Effector memory CD8-positive, alpha-beta T cell (primary cell): ENCODE measurements at regions not wholly inside any gene's neighbourhood (a gene's known extent, or its start where the extent isn't known, plus 50 kb on each side); places are given as distances from the start of the nearest gene placed in this dataset.

Experiments
- ATAC-seq: fragments of 150-1000 bp; cut with Tn5 transposase; replicated peaks from 2 replicates; pipeline ENCODE4 v1.10.0; 2021; ENCODE audit warnings: mild to moderate bottlenecking, moderate library complexity
- DNase-seq, 3 experiments: peaks; one replicate each; pipeline ENCODE4 v3.0.0; 2021
- H3K27ac Mint-ChIP-seq, 2 donors: one replicate each; pipeline ENCODE4 v1.8.0; 2022; ENCODE audit warnings: mild to moderate bottlenecking in 2 of 2, mixed read lengths in 2 of 2, moderate library complexity in 2 of 2
- H3K27me3 Mint-ChIP-seq, 2 donors: one replicate each; pipeline ENCODE4 v1.8.0; 2022; ENCODE audit warnings: mixed read lengths in 2 of 2
- H3K36me3 Mint-ChIP-seq: one replicate; pipeline ENCODE4 v1.8.0; 2022; ENCODE audit warnings: mild to moderate bottlenecking, moderate library complexity, mixed read lengths; ENCODE audit not compliant: insufficient read depth
- H3K4me1 Mint-ChIP-seq, 2 donors: one replicate each; pipeline ENCODE4 v1.8.0; 2022; ENCODE audit warnings: low read depth in 2 of 2, mixed read lengths in 2 of 2
- H3K4me3 Mint-ChIP-seq, 2 donors: one replicate each; pipeline ENCODE4 v1.8.0; 2022; ENCODE audit warnings: mild to moderate bottlenecking in 2 of 2, mixed read lengths in 2 of 2, moderate library complexity in 2 of 2
- H3K9me3 Mint-ChIP-seq, 2 donors: one replicate each; pipeline ENCODE4 v1.8.0; 2022; ENCODE audit warnings: mixed read lengths in 2 of 2

DNA sequence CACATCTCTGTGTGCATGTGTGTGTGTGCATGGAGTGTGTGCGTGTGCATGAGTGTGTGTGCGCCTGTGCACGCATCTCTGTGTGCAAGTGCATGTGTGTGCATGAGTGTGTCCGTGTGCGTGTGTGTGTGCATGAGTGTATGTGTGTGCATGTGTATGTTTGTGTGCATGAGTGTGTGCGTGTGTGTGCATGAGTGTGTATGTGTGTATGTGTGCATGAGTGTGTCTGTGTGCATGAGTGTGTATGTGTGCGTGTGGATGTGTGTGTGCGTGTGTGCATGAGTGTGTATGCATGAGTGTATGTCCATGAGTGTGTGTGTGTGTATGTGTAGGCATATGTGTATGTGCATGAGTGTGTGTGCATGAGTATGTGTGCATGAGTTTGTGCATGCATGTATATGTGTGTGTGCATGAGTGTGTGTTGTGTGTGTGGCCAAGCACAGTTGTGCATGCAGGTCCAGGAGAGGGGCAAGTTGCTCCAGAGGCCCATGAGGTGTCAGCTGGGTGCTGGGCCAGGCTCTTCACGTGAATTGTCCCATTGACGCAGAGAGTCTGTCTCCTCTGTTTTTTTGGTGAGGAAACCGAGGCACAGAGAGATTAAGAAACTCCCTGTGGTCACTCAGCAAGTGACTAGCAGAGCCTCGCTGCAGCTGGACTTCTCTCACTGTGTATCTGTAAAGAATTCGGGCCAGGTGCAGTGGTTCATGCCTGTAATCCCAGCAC, 75.5 kb downstream of the ASB1 start:
- no peak for ATAC-seq
- no peak overlapping the region for H3K27ac Mint-ChIP-seq
- no peaks in the 10 kb centered on the region for H3K36me3 Mint-ChIP-seq
- H3K27me3 Mint-ChIP-seq: peaks cover 1 to 8% of the 10 kb centered on the region in 2 donors
- no peaks in the 10 kb centered on the region for H3K9me3 Mint-ChIP-seq
- no peak for DNase-seq
- H3K4me3 Mint-ChIP-seq: no peak overlapping the region
- peaks cover 0 to 8% of the 10 kb centered on the region in 2 donors for H3K4me1 Mint-ChIP-seq

DNA sequence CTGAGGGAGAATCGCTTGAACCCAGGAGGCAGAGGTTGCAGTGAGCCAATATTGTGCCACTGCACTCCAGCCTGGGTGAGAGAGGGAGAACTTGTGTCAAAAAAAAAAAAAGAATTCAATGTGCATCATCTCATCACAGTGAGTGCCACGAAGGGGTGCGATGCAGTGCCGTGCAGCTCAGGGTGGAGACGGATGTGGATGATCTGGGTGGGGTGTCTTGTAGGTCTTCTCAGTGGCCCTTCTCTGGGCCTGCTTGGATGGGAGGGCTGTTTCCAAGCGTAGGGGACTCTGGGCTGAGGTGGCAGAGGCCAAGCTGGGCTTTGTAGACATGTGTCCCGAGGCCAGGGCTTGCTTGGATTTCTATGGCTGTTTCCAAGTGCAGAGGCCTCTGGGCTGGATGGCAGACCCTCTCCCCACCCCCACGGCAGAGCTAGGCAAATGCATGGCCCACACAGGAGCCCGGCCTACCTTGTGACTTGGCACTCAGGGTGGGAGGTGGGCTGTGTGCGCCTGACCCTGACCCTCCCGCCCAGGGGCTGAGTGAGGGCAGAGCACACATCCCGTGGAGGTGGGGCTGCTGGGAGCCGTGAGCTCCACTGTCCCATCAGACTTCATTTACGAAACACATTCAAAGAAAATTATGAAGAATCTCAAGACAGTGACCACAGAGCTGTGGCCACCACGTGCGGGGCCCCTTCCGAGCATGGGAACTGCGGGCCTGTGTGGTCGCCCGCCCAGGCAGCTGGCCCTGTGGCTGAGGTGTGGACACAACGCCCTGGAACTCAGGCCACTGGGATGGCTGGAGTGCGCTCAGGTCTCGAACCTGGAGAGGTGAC, 76.4 kb downstream of the ASB1 start:
- Mint-ChIP-seq H3K27ac (no peak overlapping the region), H3K27me3 (peaks cover 7 to 8% of the 10 kb centered on the region in 2 donors), H3K9me3 (no peaks in the 10 kb centered on the region), H3K4me1 (peaks cover 0 to 8% of the 10 kb centered on the region in 2 donors), H3K36me3 (no peaks in the 10 kb centered on the region), H3K4me3 (no peak overlapping the region)
- no peak for ATAC-seq
- DNase-seq: no peak

DNA sequence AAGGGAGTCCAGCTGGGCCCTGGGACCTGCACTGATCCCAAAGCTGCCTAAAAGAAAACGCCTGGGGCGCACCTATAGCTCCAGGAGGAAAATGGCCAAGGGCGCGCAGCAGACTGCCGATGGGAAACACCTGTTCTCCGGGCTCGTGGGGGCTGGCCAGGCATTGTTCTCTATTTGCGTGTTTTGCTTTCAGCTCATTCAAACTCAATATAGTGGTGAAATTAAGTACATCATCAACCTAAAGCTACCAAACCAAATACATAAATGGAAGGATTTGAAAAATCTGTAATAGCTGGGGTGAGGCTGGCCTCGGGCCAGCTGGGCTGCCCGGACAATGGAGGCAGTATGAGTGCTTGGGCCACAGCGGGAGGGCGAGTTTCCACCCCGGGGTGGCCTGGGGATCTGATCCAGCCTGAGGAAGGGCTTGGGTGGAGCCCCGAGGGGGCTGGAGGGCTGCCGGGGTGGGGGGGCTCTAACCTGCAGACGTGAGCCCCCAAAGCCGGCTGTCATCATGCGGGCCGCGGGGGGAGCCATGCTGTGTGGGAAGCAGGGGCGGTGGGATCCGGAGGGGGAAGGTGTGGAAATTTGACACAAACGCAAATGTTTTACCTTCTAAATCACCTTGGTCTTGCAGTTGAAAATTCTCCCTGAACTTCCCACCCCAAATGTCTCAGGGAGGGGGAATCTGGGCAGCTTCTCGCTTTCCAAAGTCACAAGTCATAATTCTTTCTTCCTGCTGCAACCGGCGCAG, 77.6 kb downstream of the ASB1 start:
- H3K36me3 Mint-ChIP-seq: no peaks in the 10 kb centered on the region
- H3K4me1 Mint-ChIP-seq: peaks cover 0 to 8% of the 10 kb centered on the region in 2 donors
- no peak overlapping the region for H3K4me3 Mint-ChIP-seq
- H3K27me3 Mint-ChIP-seq: peaks cover 17 to 19% of the 10 kb centered on the region in 2 donors
- ATAC-seq (no peak), DNase-seq (no peak)
- H3K27ac Mint-ChIP-seq: no peak overlapping the region
- H3K9me3 Mint-ChIP-seq: no peaks in the 10 kb centered on the region

DNA sequence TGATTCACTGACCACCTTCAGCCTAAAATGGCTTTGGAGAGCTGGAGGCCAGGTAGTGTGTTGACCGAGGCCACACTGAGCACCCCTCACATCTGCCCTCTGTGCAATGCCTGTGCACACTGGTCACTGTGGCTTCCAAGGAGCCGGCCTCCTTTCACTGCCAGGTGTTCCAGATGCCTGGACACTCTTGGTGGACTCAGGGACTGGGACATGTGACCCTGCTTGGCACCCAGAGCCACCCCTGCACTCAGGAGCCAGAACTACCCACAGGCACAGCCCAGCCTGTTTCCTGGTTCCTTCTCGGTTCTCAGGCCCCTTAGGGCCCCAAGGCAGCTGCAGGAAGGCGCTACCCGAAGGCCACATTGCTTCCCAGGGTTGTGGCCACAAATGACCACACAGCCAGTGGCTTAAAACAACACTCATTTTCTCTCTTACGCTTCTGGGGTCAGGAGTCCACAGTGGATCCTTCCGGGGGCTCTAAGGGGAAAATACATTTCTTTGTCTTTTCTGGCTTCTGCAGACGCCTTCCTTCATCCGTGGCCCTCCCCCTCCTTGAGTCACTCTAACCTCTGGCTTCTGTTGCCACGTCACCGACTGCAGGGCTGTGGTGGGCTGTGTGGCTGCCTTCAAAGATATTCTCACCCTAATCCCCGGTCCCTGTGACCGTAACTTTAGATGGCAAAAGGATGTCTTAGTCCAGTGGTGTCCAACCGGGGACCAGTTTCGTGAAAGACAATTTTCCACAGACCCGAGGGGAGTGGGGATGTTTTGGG, 78.6 kb downstream of the ASB1 start:
- DNase-seq (peak in 1 of 3 experiments; percentile 20), ATAC-seq (peak; percentile 86)
- Mint-ChIP-seq H3K36me3 (no peaks in the 10 kb centered on the region), H3K4me1 (peaks cover 0 to 8% of the 10 kb centered on the region in 2 donors), H3K27ac (peak overlapping the region in 1 of 2 donors; percentile 15), H3K4me3 (peak overlapping the region in 1 of 2 donors; percentile 60), H3K9me3 (no peaks in the 10 kb centered on the region), H3K27me3 (peaks cover 22 to 26% of the 10 kb centered on the region in 2 donors)

DNA sequence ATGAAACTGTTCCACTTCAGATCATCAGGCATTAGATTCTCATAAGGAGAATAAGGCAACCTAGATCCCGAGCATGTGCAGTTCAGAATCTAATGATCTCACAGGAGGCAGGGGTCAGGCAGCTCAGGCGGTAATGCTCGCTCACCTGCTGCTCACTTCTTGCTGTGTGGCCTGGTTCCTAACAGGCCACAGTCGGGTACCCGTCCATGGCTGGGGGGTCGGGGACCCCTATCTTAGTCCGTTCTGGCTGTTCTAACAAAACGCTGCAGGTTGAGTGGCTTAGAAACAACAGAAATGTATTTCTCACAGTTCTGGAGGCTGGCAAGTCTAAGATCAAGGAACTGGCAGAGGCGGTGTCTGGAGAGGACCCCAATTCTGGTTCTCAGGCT, 79.2 kb downstream of the ASB1 start:
- no peaks in the 10 kb centered on the region for H3K36me3 Mint-ChIP-seq
- DNase-seq (no peak), ATAC-seq (no peak)
- H3K4me1 Mint-ChIP-seq: peaks cover 0 to 8% of the 10 kb centered on the region in 2 donors
- peak overlapping the region in 1 of 2 donors; percentile 15 for H3K27ac Mint-ChIP-seq
- H3K27me3 Mint-ChIP-seq: peaks cover 22 to 30% of the 10 kb centered on the region in 2 donors
- H3K4me3 Mint-ChIP-seq: peak overlapping the region in 1 of 2 donors; percentile 60
- no peaks in the 10 kb centered on the region for H3K9me3 Mint-ChIP-seq

DNA sequence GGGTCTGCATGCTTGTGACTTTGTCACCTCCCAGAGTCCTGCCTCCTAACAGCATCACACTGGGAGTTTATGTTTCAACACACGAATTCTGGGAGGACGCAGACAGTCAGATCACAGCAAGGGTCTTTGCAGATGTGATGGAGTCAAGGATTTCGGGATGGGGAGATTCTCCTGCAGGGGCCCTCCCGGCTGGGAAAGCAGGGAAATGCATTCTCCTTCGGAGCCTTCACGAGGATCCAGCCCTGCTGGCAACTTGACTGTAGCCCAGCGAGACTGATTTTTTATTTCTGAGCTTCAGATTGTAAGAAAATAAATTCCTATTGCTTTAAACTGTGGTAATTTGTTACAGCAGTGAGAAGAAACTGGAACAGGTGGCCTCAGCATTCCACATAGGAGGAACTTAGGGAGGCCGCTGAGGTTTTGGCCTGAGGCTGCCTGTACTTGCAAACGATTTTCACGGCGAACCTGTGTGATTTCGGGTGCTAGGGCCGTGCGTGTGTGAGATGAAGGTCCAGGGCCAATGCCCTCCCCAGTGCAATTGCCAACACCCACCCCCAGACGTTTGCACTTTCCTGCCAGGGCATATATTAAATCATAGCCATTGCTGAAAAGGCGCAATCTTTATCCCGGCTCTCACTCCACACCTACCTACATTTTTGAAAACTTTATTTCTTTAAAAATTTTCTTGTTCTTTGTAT, 79.8 kb downstream of the ASB1 start:
- peaks cover 22 to 36% of the 10 kb centered on the region in 2 donors for H3K27me3 Mint-ChIP-seq
- no peak for ATAC-seq
- no peaks in the 10 kb centered on the region for H3K36me3 Mint-ChIP-seq
- no peaks in the 10 kb centered on the region for H3K9me3 Mint-ChIP-seq
- DNase-seq: no peak
- no peak overlapping the region for H3K27ac Mint-ChIP-seq
- peaks cover 0 to 5% of the 10 kb centered on the region in 2 donors for H3K4me1 Mint-ChIP-seq
- H3K4me3 Mint-ChIP-seq: no peak overlapping the region

DNA sequence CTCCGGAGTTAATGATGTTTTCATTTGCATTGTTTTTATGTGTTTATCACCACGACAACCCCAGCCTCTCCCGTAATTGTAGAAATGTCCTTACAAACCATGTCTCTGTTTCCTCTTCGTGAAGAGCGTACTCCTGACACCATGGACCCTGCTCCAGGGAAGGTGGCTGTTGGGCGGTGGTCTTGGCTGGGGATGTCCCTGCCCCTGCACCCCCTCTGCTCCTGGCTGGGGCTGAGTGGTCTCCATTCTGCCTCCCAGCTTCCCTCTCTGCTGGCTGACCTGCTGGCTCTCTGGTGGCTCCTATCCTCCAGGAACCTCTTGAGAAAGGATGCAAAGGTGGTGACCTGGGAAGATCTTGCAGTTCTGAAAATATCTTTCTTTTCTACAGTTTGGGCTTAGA, 81.1 kb downstream of the ASB1 start:
- H3K27ac Mint-ChIP-seq: no peak overlapping the region
- no peak for DNase-seq
- H3K4me1 Mint-ChIP-seq: peaks cover 0 to 5% of the 10 kb centered on the region in 2 donors
- no peaks in the 10 kb centered on the region for H3K9me3 Mint-ChIP-seq
- ATAC-seq: no peak
- H3K36me3 Mint-ChIP-seq: no peaks in the 10 kb centered on the region
- H3K27me3 Mint-ChIP-seq: peaks cover 22 to 44% of the 10 kb centered on the region in 2 donors
- H3K4me3 Mint-ChIP-seq: no peak overlapping the region

DNA sequence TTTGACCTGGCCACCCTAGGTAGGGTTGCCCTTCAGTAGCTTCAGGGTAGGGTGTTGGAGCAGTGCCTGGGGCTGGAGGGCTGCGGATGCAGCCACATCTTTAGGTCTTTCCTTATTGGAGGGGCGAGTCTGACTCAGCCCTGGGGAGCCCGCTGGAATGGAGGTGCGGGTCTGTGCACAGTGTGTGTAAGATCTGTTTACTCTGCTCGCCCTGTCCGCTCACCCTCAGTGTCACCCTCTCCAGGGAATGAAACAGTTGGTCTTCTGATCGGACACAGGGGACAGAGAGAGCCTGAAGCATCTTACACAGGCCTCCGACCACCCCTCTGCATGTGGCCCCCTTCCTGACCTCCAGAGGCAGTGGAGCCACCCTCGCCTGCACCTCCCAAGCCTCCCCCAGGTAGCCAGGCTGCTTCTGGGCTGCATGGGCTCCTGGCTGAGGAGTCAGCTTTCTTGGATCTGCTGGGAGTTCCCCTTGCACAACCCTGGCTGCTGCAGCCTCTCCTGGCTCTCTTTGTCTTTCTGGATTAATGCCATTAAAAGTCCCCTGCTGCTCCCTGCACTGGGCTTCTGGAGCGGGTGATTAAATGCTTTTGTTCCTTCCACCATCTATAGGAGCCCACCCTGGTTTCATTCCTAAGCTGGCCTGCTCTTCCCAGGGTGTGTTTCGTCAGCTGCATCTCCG, 82.6 kb downstream of the ASB1 start:
- no peak for DNase-seq
- Mint-ChIP-seq H3K9me3 (no peaks in the 10 kb centered on the region), H3K36me3 (no peaks in the 10 kb centered on the region), H3K4me1 (peaks cover 0 to 5% of the 10 kb centered on the region in 2 donors), H3K27me3 (peaks cover 22 to 44% of the 10 kb centered on the region in 2 donors), H3K27ac (peak overlapping the region in 1 of 2 donors; percentile 55), H3K4me3 (no peak overlapping the region)
- no peak for ATAC-seq

DNA sequence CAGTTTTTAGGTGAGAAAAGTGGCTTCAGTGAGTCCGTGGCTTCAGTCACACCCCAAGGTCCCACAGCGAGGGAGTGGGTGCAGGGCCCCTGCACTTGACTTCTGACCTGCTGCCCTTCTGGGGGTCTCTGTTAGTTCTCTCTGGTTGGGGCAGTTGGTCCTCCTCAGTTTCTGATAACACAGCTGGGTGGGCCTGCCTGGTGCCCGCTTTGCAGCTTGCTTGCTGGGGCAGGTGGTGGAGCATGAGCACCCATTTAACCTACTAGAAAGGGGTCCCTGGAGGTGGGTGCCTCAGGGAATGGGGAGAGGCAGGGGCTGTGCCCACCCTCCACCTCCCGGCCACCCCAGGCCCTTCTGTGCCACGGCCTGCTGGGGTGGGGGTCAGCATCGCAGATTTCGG, 83.2 kb downstream of the ASB1 start:
- ATAC-seq (no peak), DNase-seq (no peak)
- Mint-ChIP-seq H3K36me3 (no peaks in the 10 kb centered on the region), H3K27ac (no peak overlapping the region), H3K27me3 (peaks cover 22 to 44% of the 10 kb centered on the region in 2 donors), H3K4me1 (peaks cover 0 to 5% of the 10 kb centered on the region in 2 donors), H3K4me3 (no peak overlapping the region), H3K9me3 (peaks cover 0 to 2% of the 10 kb centered on the region in 2 donors)

DNA sequence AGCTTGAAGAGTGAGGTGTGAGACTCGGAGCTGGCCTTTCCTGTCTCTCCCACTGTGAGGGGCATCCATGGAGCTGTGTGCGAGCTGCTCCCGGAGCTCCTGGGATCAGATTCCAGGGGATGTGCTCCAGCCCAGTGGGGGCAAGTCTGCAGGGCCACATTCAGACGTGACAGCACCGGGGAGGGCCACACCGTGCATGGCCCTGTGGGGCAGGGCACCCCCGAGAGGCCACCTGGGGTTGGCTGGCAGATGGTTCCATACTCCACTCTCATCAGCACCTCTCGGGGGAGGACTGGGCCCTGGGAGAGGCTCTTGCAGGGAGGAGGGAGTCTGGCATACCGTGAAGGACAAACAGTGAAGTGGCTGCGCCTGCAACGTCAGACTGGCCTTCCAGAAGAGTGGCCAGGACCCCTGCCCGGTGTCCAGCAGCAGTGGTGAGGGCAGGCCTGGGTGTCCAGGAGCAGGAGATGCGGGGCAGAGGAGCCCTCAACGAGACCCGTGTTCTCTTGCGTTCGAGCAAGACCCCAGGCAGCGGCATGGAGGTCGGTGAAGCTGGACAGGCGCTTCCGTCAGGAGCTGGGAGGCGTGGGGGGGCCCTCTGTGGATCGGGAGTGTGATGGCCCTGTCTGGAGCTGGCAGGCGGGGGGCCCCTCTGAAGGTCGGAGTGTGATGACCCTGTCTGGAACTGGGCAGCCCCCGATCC, 84.3 kb downstream of the ASB1 start:
- Mint-ChIP-seq H3K27me3 (peaks cover 22 to 44% of the 10 kb centered on the region in 2 donors), H3K36me3 (no peaks in the 10 kb centered on the region), H3K9me3 (peaks cover 0 to 2% of the 10 kb centered on the region in 2 donors), H3K4me1 (no peaks in the 10 kb centered on the region), H3K4me3 (no peak overlapping the region), H3K27ac (no peak overlapping the region)
- DNase-seq: no peak
- no peak for ATAC-seq

DNA sequence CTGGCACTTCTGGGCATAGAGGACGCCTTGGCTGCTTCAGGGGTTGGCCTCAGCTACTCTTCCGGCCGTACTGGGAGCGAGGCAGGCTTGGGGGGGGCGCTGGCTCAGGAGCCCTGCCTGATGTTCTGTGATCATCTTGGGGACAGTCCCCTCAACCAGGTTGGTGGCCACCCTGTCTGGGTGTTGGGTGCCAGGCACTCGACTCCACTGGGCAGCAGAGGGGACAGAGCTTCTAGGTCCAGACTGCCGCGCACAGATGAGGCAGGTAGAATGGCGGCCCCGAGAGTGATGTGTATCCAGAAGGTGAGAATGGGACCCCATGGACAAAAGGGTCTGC, 84.9 kb downstream of the ASB1 start:
- DNase-seq: no peak
- Mint-ChIP-seq H3K27ac (no peak overlapping the region), H3K4me1 (no peaks in the 10 kb centered on the region), H3K36me3 (no peaks in the 10 kb centered on the region), H3K9me3 (peaks cover 3 to 4% of the 10 kb centered on the region in 2 donors), H3K27me3 (peaks cover 22 to 44% of the 10 kb centered on the region in 2 donors), H3K4me3 (no peak overlapping the region)
- ATAC-seq: no peak
